ENCODE measurements at regions not wholly inside any gene's neighbourhood (a gene's known extent, or its start where the extent isn't known, plus 50 kb on each side); places are given as distances from the start of the nearest gene placed in this dataset.

DNA sequence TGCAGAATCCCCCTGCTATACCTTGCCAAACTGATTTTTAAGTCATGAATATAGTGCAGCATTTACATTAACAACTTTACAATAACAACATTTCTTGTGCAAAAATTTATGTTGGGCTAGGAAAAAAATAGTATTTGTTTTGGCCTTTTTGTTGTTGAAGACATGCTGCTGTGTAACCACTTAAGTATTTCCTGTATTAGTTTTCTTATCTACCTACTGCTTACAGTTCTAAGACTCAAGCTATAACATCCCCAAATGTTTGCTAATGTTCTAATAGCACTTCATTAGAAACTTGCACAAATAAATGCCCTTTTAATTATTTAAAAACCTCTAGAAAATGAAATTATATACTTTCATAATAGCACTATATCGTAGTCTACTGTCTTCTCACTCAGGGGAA is 154.3 kb upstream of the DOCK10 start:
- H3K9me3 ChIP-seq = no peaks in the 10 kb centered on the region
- H3K27ac ChIP-seq = no peak overlapping the region
- TF ChIP-seq POLR2A (IDR thresholded peaks at IDR 0.05) = no peak
- TF ChIP-seq, protein P1, sequence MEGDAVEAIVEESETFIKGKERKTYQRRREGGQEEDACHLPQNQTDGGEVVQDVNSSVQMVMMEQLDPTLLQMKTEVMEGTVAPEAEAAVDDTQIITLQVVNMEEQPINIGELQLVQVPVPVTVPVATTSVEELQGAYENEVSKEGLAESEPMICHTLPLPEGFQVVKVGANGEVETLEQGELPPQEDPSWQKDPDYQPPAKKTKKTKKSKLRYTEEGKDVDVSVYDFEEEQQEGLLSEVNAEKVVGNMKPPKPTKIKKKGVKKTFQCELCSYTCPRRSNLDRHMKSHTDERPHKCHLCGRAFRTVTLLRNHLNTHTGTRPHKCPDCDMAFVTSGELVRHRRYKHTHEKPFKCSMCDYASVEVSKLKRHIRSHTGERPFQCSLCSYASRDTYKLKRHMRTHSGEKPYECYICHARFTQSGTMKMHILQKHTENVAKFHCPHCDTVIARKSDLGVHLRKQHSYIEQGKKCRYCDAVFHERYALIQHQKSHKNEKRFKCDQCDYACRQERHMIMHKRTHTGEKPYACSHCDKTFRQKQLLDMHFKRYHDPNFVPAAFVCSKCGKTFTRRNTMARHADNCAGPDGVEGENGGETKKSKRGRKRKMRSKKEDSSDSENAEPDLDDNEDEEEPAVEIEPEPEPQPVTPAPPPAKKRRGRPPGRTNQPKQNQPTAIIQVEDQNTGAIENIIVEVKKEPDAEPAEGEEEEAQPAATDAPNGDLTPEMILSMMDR (IDR thresholded peaks at IDR 0.05) = no peak
- H3K4me3 ChIP-seq = no peak overlapping the region
- 77 to 85% (median 83%) methylated on average over 1 of the region's 1 CpG for WGBS, 4 donors
- intact Hi-C loops (cut with DNase I) = no loop called here
- DNase-seq = no peak
- H3K27me3 ChIP-seq = no peaks in the 10 kb centered on the region
- H3K36me3 ChIP-seq = no peaks in the 10 kb centered on the region
- H3K4me1 ChIP-seq = no peaks in the 10 kb centered on the region
- ATAC-seq = no peak

DNA sequence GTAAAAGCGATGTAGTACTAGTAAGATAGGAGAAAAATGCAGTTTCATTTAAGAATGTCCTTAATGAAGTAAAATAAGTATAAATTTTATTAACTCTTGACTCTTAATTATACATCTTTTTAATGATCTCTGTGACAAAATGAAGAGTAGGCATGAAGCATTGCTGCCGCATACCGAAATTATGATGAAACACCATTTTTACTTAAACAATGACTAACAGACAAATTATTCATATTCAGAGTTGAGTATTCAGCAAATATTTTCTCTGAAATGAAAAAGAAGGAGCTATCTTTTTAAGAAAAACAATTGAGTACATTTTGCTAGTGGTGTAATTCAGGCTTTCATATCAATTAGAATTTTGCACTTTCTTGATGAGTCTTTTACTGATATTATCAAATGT is 150.6 kb upstream of the DOCK10 start:
- H3K27me3 ChIP-seq = peaks cover 0 to 9% (median 0%) of the 10 kb centered on the region in 9 donors
- DNase-seq = no peak
- H3K9me3 ChIP-seq = no peaks in the 10 kb centered on the region
- TF ChIP-seq, protein P1 (IDR thresholded peaks at IDR 0.05) = no peak
- no peak for TF ChIP-seq POLR2A (IDR thresholded peaks at IDR 0.05)
- no peaks in the 10 kb centered on the region for H3K36me3 ChIP-seq
- WGBS, 4 donors = 89 to 94% (median 93%) methylated on average over 3 of the region's 3 CpGs
- H3K4me3 ChIP-seq = no peak overlapping the region
- ATAC-seq = no peak
- intact Hi-C loops (cut with DNase I) = no loop called here
- no peak overlapping the region for H3K27ac ChIP-seq
- no peaks in the 10 kb centered on the region for H3K4me1 ChIP-seq

DNA sequence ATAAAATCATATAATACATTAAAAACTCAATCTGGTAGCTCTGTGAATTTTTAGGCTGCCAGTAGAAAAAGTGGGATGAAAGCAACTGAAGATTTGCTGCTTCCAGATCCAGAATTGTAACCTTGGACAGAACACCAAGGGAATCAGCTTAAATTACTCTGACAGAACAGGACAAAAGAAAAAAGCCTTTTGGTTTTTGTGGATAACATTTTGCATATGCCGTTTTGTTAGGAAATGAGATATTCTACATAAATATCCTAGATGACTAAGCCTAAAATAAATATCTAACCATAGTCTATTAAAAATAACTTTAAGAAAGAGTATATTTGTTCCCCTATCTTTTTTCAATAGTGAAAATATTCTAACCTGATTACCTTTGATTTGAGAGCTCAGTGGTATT is 148.7 kb upstream of the DOCK10 start:
- ATAC-seq = no peak
- Histone ChIP-seq H3K4me1 (no peaks in the 10 kb centered on the region), H3K4me3 (no peak overlapping the region), H3K27me3 (peaks cover 0 to 9% (median 0%) of the 10 kb centered on the region in 9 donors), H3K36me3 (no peaks in the 10 kb centered on the region), H3K9me3 (no peaks in the 10 kb centered on the region), H3K27ac (no peak overlapping the region)
- intact Hi-C loops (cut with DNase I) = no loop called here
- whole genome bisulfite sequencing, 4 donors = 48 to 73% (median 58%) methylated on average over 1 of the region's 1 CpG
- TF ChIP-seq POLR2A (IDR thresholded peaks at IDR 0.05) = no peak
- TF ChIP-seq, protein P1 (IDR thresholded peaks at IDR 0.05) = no peak
- no peak for DNase-seq

DNA sequence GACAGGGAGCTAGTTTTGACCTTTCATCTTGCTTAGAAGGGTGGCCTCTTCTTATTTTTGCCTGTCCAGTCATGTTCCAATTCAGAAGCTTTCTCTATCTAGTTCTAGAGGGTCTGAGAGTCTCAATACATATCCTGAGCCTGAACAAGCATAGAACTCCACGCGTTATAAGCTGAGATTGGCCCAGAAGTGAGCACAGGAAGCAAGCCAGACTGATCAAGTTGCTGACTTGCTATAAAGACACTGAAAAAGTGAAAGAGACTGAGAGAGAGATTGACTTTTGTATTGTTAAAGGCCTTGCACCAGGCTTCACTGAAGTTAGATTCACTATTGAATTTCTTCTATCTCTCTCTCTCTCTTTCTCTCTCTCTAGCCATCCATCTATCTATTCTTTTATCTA is 142.7 kb upstream of the DOCK10 start:
- no peak for TF ChIP-seq POLR2A (IDR thresholded peaks at IDR 0.05)
- TF ChIP-seq, protein P1 (IDR thresholded peaks at IDR 0.05) = no peak
- Histone ChIP-seq H3K4me1 (no peaks in the 10 kb centered on the region), H3K9me3 (no peaks in the 10 kb centered on the region), H3K27ac (no peak overlapping the region), H3K36me3 (no peaks in the 10 kb centered on the region), H3K4me3 (no peak overlapping the region), H3K27me3 (peaks cover 0 to 9% (median 0%) of the 10 kb centered on the region in 9 donors)
- no peak for DNase-seq
- intact Hi-C loops (cut with DNase I) = no loop called here
- WGBS, 4 donors = 71 to 81% (median 75%) methylated on average over 2 of the region's 2 CpGs
- no peak for ATAC-seq
